ENCODE measurements at regions not wholly inside any gene's neighbourhood (a gene's known extent, or its start where the extent isn't known, plus 50 kb on each side); places are given as distances from the start of the nearest gene placed in this dataset.

DNA sequence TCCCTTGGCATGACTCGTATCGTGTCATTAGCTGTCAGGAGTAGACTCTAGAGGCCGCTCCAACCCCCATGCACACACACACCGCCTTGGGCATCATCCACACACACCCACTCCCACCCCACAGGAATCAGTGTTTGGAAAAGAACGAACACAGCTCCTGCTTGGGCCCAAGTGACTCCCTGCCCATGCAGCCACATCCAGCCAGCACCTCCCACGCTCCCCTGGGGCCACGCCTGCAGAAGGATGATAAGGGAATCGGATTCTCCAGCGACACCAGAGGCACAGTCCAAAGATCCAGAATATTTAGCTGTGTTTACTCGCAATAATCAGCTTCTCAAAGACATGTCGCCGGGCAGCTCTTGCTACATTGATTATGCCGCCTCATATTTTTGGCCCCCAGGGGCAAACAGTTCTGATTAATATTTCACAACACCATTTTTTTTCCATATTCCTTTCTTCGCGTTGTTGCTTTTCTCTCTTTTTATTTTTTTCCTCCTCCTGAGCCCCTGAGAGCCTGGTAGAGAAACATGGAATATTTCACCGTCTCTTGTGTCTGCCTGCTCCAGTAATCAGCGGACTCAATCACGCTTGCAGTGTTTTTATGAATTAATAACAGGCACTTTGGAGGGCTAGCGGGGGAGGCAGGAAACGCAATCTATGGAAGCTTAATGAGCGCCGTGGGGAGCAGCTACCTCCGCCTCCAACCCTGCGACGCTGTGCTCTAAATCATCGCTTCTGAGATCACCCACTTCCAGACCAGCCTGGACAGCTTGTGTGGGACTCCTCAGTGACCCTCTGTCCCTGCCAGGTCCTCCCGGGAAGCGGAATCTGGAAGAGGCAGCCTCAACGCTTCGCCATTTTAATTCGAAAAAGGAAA lies 221.4 kb downstream of the TLE3 start:
- TF ChIP-seq, protein P1, sequence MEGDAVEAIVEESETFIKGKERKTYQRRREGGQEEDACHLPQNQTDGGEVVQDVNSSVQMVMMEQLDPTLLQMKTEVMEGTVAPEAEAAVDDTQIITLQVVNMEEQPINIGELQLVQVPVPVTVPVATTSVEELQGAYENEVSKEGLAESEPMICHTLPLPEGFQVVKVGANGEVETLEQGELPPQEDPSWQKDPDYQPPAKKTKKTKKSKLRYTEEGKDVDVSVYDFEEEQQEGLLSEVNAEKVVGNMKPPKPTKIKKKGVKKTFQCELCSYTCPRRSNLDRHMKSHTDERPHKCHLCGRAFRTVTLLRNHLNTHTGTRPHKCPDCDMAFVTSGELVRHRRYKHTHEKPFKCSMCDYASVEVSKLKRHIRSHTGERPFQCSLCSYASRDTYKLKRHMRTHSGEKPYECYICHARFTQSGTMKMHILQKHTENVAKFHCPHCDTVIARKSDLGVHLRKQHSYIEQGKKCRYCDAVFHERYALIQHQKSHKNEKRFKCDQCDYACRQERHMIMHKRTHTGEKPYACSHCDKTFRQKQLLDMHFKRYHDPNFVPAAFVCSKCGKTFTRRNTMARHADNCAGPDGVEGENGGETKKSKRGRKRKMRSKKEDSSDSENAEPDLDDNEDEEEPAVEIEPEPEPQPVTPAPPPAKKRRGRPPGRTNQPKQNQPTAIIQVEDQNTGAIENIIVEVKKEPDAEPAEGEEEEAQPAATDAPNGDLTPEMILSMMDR (IDR thresholded peaks at IDR 0.05; ENCODE audit: low read length) = no peak
- TF ChIP-seq EZH2 (IDR thresholded peaks at IDR 0.05; ENCODE audit: borderline replicate concordance, low read length) = no peak
